22Rv1 (cell line): ENCODE measurements at regions not wholly inside any gene's neighbourhood (a gene's known extent, or its start where the extent isn't known, plus 50 kb on each side); places are given as distances from the start of the nearest gene placed in this dataset.

ENCODE experiments used
- CTCF ChIP-seq: fragments of 450-650 bp; IDR thresholded peaks from 2 replicates; pipeline ENCODE4 v1.5.1; 2017; ENCODE audit warnings: mild to moderate bottlenecking
- ZFX ChIP-seq: fragments of 450-650 bp; IDR thresholded peaks from 2 replicates; pipeline ENCODE4 v1.6.1; 2017; ENCODE audit warnings: antibody characterized with exemption, borderline replicate concordance

- TF ChIP-seq CTCF, result no peak
- TF ChIP-seq ZFX, result no peak
Observed at GRCh38 chr2:8088810-8089209, 593.0 kb upstream of the ID2 start.
